Germinal center (tissue), 1 donor: ENCODE measurements at regions not wholly inside any gene's neighbourhood (a gene's known extent, or its start where the extent isn't known, plus 50 kb on each side); places are given as distances from the start of the nearest gene placed in this dataset.
"Not testable (repeated sequence)": the region's sequence is repeated elsewhere in the genome, so short reads cannot be mapped to it uniquely, and the experiment has no call there.

Experiments used
- DNase-seq: peaks from one replicate; pipeline ENCODE4 v3.0.0; 2012; ENCODE audit warnings: mixed read lengths, low spot score

DNA sequence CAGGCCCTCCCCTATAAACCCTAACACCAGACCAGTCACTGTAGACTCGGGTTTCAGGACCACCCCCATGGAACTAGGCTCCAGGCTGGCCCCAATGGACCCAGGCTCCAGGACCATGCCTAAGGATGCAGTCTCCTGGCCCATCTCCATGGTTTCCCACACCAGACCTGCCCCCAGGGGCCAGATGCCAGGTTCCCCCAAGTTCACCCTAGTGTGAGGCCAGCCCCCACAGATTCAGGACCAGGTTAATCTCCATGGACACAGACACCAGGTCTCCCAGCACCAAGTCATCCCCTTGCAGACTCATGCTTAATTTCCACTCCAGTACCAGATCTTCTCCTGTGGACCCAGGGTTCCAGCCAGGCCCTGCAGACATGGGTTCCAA, 103.8 kb upstream of the LANCL2 start:
- no peak for DNase-seq

- DNase-seq: not testable (repeated sequence)
Measured at GRCh38 chr7:55265328-55265727, 99.8 kb upstream of the LANCL2 start.

DNA sequence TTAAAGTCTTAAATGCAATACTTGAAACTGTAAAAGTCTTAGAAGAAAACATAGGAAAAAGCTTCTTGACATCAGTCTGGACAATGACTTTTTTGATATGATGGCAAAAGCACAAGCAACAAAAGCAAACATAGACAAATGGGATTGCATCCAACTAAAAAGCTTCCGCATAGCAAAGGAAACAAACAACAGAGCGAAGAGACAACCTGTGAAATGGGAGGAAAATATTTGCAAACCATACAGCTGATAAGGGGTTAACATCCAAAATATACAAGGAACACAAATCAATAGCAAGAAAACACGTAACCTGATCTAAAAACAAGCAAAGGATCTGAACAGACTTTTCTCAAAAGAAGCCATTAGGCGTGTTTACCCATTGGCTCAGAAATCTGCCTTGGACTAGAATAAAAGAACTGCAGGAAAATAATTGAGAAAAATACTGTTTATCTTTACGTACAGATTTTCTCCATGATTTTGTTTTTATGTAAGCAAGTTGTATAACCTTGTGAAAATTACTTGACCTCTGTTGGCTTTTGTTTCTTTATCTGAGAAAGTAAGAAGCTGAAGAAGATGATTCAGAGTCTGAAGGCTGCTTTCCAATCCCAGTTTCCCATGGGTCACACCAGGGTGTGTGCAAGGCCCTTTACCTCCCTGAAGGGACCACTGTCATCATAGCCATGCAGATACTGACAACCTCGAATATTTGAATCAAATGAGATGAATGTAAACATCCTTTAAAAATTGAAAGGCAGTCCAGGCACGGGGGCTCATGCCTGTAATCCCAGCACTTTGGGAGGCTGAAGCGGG, 99.1 kb upstream of the LANCL2 start:
- DNase-seq: no peak

- no peak for DNase-seq
Measured at GRCh38 chr7:55271069-55271626, 94.0 kb upstream of the LANCL2 start.

GRCh38 chr7:55271661-55272060, 93.5 kb upstream of the LANCL2 start:
- DNase-seq: no peak

GRCh38 chr7:55272328-55272727, 92.8 kb upstream of the LANCL2 start:
- no peak for DNase-seq

DNA sequence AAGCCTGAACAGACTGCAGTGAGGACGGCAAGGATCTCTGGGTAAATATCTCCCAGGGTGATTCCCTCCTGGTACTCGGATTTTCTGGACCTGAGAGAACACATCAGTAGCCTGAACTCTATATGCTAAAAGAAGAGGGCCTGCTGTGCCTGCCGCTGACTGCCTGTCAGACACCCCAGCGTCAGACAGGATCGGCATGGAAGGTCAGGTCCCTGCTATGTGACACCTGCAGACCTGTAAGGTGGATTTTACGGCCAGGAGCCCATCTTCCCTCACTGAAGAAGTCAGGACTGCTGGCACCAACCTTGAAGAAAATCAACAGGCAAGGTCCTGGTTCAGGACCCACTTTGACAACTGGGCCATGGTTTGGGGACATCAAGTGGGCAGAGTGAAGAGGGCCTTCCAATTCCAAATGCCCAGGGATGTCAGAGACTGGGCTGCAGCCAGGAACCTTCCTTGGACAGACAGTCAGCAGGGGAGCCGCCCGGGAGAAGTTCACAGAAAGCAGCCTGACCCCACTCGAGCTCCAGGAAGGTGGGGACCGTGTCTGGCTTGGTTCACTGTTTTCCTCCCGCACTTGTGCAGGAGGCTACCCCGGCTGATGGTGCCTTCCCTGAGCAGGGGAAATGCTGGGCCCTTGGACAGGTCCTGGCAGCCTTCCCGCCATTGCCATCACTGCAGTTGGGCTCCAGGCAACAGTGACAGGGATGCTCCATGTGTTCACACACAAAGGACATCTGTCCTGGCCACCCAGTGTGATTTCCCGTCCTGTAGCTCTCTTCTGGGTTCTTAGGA, 91.8 kb upstream of the LANCL2 start:
- no peak for DNase-seq

DNA sequence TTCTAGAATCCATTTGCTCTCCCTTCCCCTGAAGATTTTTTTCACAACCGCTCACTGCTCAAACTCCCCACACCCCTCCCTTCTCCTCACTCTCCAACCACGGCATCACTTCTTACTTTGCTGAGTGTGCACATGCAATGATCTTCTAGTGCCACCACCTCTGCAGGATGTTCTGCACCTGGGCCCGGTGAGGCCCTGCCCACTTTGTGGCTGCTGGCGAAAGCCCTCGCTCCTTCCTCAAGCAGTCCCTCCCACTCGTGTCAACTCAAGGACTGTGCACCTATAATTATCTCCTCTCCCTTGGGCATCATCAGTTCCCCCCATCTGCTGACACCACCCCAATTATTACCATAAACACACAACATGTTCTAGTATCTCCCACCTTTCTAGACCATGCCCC, 91.0 kb upstream of the LANCL2 start:
- DNase-seq: no peak

DNA sequence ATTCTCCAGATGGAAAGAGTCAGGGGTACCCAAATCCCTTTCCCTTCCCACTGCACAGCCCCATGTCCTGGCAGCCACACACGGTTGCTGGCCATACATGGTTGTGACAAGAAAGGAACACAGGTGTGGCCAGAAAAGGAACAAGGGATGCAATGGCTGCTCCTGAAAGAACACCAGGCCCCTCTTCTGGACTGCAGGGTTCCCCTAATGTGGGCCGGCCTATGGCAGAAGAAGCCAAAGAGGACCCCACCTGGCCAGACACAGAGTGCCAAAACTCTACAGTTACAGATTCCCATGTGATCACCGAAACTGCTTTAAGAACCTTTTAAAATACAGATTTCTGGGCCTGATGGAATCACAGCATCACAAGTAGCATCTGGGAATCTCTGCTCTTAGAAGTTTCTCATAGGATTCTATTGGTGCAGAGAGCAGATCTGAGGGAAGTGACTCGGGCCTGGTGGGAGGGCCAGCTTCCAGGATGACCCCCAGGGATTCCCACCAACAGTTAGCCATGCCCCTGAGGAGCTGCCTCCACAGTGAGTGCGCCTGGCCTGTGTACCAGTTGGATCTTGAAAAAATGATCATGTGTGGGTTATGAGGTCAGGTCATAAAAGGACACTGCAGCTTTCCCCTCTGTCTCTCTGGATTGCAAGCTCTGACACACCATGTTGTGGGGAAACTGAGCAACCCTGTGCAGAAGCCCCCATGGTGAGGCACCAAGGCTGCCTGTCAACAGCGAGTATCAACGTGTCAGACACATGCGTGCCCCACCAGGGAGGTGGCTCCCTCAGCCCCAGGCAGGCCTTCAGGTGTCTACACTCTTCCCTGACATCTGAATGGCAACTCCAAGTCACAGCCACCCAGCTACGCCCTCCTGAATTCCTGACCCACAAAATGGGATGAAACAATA, 89.6 kb upstream of the LANCL2 start:
- no peak for DNase-seq

DNA sequence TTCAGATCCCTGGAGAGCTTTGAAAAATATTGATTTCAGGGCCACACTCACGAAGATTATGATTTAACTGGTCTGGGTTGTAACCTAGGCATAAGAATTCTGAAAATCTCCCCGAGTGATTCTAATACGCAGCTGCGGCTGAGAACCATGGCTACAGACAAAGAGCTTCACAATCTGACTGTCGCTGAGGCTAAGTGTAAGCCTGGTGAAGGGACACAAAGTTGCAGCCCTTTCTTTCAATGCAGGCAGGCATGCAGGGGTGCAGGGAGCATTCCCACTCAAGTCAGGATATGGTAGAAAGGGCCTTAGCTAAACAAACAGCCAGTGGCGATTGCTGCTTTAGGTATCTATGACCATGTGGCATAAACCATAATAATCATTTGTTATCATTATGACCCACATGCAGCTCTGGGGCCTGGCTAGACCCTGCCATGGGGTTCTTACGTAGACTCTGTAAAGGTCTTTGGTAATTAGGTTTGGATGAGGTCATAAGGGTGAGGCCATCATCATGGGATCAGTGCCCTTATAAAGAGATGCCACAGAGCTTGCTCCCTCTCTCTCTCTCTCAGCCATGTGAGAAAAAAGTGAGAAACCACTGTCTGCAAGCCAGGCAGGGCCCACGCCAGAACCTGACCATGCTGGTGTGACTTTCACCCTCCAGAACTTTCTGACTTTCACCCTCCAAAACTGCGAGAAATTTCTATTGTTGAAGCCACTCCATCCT, 88.4 kb upstream of the LANCL2 start:
- no peak for DNase-seq

DNA sequence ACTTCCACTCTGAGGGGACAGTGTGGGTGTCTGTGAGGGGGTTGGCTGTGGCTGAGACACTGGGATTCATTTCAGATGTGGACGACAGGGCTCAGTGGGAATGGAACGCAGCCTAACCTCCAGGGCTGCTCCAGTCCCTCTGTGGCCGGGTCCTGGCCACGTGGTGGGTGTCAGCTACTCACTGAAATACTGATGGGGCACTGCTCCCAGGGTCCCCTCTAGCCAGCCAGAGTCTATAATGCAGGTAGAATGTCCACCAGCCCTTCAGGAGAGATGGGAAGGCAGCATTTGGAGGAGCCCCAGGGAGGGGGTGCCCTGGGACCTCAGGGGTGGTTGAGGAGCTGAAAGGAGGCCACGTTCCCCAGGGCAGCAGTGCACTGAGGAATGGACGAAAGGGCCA, 87.2 kb upstream of the LANCL2 start:
- DNase-seq: no peak

- no peak for DNase-seq
Measured at GRCh38 chr7:55278321-55278720, 86.8 kb upstream of the LANCL2 start.

GRCh38 chr7:55279080-55279845, 85.9 kb upstream of the LANCL2 start:
- DNase-seq: no peak

- peak; percentile 62 for DNase-seq
Measured at GRCh38 chr7:55280031-55280454, 85.1 kb upstream of the LANCL2 start.

DNA sequence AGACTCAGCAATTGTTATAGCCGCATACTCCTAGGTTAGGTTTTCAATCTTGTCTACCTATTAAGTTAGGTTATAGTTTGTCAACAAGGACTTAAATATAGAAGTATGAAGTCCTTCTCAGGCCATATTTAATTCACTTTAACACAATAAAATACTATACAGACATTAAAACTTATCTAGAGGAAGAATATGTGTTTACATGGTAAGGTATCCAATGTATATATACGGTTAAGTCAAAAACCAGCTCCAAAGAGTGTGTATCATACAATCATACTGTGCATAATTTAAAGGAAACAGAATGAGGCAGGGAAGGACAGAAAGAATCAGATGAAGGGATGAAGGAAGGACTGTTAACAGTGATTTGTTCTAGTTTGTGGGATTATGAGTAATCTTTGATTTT, 79.5 kb upstream of the LANCL2 start:
- DNase-seq: no peak

DNA sequence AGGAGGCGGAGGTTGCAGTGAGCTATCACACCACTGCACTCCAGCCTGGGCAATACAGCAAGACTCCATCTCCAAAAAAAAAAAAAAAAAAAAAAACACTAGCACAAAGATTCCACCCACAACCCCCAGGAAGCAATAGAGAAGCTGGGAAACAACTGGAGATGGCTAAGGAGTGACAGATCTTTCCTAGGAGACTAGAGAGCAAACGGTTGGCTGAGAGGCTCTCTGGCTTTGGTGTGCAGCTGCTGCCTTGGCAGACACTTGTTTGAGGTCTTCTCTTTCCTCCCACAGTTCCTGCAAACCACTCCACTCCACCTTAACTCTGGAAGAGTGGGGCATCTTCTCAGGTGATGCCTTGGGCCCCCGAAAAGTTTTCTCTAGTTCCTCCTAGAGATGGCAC, 78.5 kb upstream of the LANCL2 start:
- no peak for DNase-seq

DNA sequence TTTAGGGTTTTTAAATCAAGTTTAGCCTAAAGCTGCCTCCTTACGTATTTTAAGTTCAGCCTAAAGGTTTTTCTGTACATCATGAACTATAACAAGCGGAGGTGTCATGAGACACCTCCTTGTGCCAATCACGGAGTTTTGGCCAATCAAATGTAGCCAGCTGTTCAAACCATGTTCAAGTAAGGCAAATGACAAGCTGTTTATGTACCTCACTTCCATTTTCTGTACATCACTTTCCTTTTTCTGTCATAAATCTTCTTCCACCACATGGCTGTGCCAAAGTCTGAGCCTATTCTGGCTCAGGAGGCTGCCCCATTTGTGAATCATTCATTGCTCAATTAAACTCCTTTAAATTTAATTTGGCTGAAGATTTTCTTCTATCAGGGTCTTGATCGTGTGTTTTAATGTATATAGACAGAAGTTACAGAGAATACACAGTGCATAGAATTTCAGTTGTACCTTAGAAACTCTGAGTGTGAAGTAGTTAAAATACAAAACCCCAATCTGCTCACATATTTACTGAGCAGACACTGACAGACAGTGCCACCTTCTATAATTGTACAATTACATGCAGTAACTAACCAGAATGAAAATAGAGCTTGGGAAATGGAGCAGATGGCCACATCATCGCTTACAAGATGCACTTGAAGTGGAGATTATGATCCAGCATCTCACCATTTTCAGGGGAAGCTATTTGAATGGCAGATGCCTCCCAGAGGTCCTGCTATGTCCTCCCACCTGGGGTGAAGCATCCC, 76.9 kb upstream of the LANCL2 start:
- DNase-seq: no peak

GRCh38 chr7:55296070-55296469, 69.1 kb upstream of the LANCL2 start:
- no peak for DNase-seq

GRCh38 chr7:55299273-55299967, 65.7 kb upstream of the LANCL2 start:
- no peak for DNase-seq
